LNCaP clone FGC (cell line): ENCODE measurements at regions not wholly inside any gene's neighbourhood (a gene's known extent, or its start where the extent isn't known, plus 50 kb on each side); places are given as distances from the start of the nearest gene placed in this dataset.

Source experiments
- DNase-seq: peaks from one replicate; pipeline ENCODE4 v3.0.0-alpha.2; 2011; ENCODE audit warnings: low read depth
- H3K4me3 ChIP-seq: 2 replicates; pipeline ENCODE4 v1.5.1; 2011; ENCODE audit warnings: mild to moderate bottlenecking, low read depth, low read length, control low read depth
- TF ChIP-seq, protein P1 (sequence below): IDR thresholded peaks from 2 replicates; pipeline ENCODE4 v1.5.1; 2012; ENCODE audit warnings: mild to moderate bottlenecking; ENCODE audit not compliant: control insufficient read depth, insufficient read depth; ENCODE audit errors: extremely low read depth

DNA sequence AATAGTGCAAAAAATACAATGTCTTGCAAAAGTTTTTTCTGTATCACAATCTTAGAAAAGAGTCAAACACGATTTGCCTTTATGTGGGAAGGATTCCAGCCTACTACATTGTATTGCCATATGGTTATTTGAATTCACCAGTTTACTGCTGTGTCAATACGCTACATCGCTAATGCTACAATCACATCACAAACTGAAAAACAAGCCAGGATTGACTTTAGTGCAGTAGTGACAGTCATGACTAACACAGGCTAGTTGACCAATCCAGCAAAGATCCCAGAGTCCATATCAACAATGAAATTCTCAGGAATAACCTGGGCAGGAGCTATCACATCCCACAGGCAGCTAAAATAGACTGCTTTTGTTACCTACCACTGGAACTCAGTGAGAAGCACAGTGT is 67.0 kb downstream of the IL12A start:
- H3K4me3 ChIP-seq = no peak overlapping the region
- DNase-seq = peak; percentile 42
- TF ChIP-seq, protein P1, sequence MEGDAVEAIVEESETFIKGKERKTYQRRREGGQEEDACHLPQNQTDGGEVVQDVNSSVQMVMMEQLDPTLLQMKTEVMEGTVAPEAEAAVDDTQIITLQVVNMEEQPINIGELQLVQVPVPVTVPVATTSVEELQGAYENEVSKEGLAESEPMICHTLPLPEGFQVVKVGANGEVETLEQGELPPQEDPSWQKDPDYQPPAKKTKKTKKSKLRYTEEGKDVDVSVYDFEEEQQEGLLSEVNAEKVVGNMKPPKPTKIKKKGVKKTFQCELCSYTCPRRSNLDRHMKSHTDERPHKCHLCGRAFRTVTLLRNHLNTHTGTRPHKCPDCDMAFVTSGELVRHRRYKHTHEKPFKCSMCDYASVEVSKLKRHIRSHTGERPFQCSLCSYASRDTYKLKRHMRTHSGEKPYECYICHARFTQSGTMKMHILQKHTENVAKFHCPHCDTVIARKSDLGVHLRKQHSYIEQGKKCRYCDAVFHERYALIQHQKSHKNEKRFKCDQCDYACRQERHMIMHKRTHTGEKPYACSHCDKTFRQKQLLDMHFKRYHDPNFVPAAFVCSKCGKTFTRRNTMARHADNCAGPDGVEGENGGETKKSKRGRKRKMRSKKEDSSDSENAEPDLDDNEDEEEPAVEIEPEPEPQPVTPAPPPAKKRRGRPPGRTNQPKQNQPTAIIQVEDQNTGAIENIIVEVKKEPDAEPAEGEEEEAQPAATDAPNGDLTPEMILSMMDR = no peak

DNA sequence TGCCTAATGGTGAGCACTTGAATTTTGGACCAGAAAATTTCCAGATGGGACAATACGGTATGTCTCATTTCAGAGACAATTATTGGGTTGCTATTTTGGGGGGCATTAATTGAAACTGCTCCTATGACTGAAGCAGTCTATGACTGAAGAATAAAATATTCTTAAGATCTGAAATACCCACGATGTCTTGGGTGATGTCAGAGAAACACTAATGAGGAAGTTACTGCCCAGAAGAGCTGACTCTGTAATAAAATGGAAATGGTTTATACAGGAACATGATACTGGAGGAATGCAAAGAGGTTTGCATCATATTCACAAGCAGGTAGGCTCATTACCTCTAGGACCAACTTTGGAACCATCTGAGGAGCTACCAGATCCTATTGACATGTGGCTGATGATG is 68.7 kb downstream of the IL12A start:
- TF ChIP-seq, protein P1 = no peak
- no peak for DNase-seq
- H3K4me3 ChIP-seq = no peak overlapping the region

DNA sequence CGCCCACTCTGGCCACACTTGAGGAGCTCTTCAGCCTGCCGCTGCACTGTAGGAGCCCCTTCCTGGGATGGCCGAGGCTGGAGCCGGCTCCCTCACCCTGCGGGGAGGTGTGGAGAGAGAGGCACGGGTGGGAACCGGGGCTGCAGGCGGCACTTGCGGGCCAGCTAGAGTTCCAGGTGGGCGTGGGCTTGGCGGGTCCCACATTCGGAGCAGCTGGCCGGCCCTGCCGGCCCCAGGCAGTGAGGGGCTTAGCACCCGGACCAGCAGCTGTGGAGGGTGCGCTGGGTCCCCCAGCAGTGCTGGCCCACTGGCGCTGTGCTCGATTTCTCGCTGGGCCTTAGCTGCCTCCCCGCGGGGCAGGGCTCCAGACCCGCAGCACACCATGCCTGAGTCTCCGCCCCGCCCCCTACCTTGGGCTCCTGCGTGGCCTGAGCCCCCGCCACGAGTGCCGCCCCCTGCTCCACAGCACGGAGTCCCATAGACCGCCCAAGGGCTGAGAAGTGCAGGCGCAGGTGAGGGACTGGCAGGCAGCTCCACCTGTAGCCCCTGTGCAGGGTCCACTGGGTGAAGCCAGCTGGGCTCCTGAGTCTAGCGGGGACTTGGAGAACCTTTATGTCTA is 71.9 kb downstream of the IL12A start:
- no peak overlapping the region for H3K4me3 ChIP-seq
- no peak for DNase-seq
- TF ChIP-seq, protein P1 = no peak

DNA sequence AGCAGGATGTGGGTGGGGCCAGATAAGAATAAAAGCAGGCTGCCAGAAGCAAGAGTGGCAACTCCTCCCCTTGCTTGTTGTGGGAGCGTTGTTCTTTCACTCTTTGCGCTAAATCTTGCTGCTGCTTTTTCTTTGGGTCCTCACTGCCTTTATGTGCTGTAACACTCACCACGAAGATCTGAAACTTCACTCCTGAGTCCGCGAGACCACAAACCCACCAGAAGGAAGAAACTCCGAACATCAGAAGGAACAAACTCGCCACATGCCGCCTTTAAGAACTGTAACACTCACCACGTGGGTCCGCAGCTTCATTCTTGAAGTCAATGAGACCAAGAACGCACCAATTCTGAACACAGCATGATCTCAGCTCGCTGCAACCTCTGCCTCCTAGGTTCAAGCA is 72.9 kb downstream of the IL12A start:
- TF ChIP-seq, protein P1 = no peak
- H3K4me3 ChIP-seq = no peak overlapping the region
- no peak for DNase-seq

DNA sequence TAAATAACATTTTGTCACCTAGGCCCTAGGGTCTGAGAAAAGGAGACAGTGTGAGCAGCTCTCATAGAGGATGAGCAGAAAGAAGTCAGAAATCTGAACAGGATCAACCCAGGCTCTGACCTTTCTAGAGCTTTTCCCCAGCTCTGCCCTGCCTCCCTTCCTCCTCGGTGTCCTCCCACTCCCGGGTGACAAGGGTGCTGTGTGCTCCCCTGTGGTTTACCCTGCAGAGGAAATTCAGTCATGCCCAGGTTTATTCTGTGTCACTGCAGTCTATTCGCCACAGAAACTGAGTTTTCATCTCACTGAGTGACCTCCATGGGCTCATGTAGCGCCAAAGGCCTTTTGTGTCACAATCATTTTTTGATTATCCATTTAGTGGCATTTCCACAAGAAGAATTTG is 76.6 kb downstream of the IL12A start:
- H3K4me3 ChIP-seq = no peak overlapping the region
- TF ChIP-seq, protein P1 = no peak
- no peak for DNase-seq

DNA sequence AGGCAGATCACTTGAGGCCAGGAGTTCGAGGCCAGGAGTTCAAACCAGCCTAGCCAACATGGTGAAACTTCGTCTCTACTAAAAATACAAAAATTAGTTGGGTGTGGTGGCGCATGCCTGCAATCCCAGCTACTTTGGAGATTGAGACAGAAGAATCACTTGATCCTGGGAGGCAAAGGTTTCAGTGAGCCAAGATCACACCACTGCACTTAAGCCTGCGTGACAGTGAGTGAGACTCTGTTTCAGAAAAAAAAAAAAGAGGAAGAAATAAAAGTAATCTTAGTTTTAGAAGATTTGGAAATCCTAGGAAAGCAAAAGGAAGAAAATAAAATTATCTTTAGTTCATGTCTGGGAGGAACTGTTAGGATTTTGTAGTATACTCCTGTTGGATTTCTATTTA is 77.2 kb downstream of the IL12A start:
- DNase-seq = no peak
- TF ChIP-seq, protein P1 = no peak
- no peak overlapping the region for H3K4me3 ChIP-seq

DNA sequence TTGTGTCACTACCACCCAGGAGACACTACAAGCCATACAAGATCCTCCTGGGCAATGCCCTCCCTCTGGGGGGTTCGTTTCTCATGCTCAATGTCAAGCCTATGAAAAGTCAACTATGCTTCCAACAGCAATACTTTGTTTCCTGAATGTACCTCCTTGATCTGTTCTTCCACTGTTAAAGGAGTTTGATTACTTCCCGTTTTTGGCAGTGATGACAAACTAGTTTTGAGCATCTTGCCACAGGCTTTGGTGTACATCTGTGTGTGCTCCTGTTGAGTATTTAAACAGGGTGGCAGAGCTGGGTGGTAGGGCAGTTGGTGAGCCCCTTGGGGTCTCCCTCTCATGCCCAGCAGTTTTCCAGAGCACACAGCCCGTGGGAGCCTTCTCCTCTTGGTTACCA is 81.4 kb downstream of the IL12A start:
- TF ChIP-seq, protein P1 = no peak
- H3K4me3 ChIP-seq = no peak overlapping the region
- no peak for DNase-seq
